ENCODE measurements at regions not wholly inside any gene's neighbourhood (a gene's known extent, or its start where the extent isn't known, plus 50 kb on each side); places are given as distances from the start of the nearest gene placed in this dataset.
A peak's percentile ranks its signal among the peaks of the same experiment; 100 is the strongest.

- H3K27ac Mint-ChIP-seq (ENCODE audit: unreplicated experiment) = no peak overlapping the region
- no peaks in the 10 kb centered on the region for H3K36me3 Mint-ChIP-seq (ENCODE audit: unreplicated experiment)
- H3K9me3 Mint-ChIP-seq (ENCODE audit: unreplicated experiment) = peaks cover 7% of the 10 kb centered on the region
- no peaks in the 10 kb centered on the region for H3K27me3 Mint-ChIP-seq (ENCODE audit: unreplicated experiment)
- DNase-seq (ENCODE audit: extremely low spot score, unreplicated experiment) = peak; percentile 83
- H3K4me3 Mint-ChIP-seq (ENCODE audit: unreplicated experiment) = no peak overlapping the region
- TF ChIP-seq CTCF (IDR thresholded peaks at IDR 0.05) = no peak
- H3K4me1 Mint-ChIP-seq (ENCODE audit: unreplicated experiment) = no peaks in the 10 kb centered on the region
These were observed 263.8 kb downstream of the ZBBX start for GRCh38 chr3:167116120-167116922.

- Mint-ChIP-seq H3K36me3 (ENCODE audit: unreplicated experiment) (no peaks in the 10 kb centered on the region), H3K27me3 (ENCODE audit: unreplicated experiment) (no peaks in the 10 kb centered on the region), H3K27ac (ENCODE audit: unreplicated experiment) (no peak overlapping the region), H3K9me3 (ENCODE audit: unreplicated experiment) (peaks cover 7% of the 10 kb centered on the region), H3K4me1 (ENCODE audit: unreplicated experiment) (no peaks in the 10 kb centered on the region), H3K4me3 (ENCODE audit: unreplicated experiment) (no peak overlapping the region)
- peak; percentile 81 for DNase-seq (ENCODE audit: extremely low spot score, unreplicated experiment)
- TF ChIP-seq CTCF (IDR thresholded peaks at IDR 0.05) = no peak
These were observed 264.7 kb downstream of the ZBBX start for GRCh38 chr3:167115331-167115934.

GRCh38 chr3:167114619-167115018, 265.5 kb downstream of the ZBBX start:
- peaks cover 7% of the 10 kb centered on the region for H3K9me3 Mint-ChIP-seq (ENCODE audit: unreplicated experiment)
- no peak overlapping the region for H3K27ac Mint-ChIP-seq (ENCODE audit: unreplicated experiment)
- no peak overlapping the region for H3K4me3 Mint-ChIP-seq (ENCODE audit: unreplicated experiment)
- peak; percentile 81 for DNase-seq (ENCODE audit: extremely low spot score, unreplicated experiment)
- TF ChIP-seq CTCF (IDR thresholded peaks at IDR 0.05) = no peak
- no peaks in the 10 kb centered on the region for H3K4me1 Mint-ChIP-seq (ENCODE audit: unreplicated experiment)
- no peaks in the 10 kb centered on the region for H3K27me3 Mint-ChIP-seq (ENCODE audit: unreplicated experiment)
- H3K36me3 Mint-ChIP-seq (ENCODE audit: unreplicated experiment) = no peaks in the 10 kb centered on the region

- no peaks in the 10 kb centered on the region for H3K36me3 Mint-ChIP-seq (ENCODE audit: unreplicated experiment)
- no peak overlapping the region for H3K4me3 Mint-ChIP-seq (ENCODE audit: unreplicated experiment)
- no peak for DNase-seq (ENCODE audit: extremely low spot score, unreplicated experiment)
- H3K27ac Mint-ChIP-seq (ENCODE audit: unreplicated experiment) = no peak overlapping the region
- H3K4me1 Mint-ChIP-seq (ENCODE audit: unreplicated experiment) = no peaks in the 10 kb centered on the region
- no peak for TF ChIP-seq CTCF (IDR thresholded peaks at IDR 0.05)
- H3K9me3 Mint-ChIP-seq (ENCODE audit: unreplicated experiment) = peaks cover 7% of the 10 kb centered on the region
- no peaks in the 10 kb centered on the region for H3K27me3 Mint-ChIP-seq (ENCODE audit: unreplicated experiment)
These were observed 266.9 kb downstream of the ZBBX start for GRCh38 chr3:167113035-167113830.

GRCh38 chr3:167110901-167111300, 269.2 kb downstream of the ZBBX start:
- Mint-ChIP-seq H3K9me3 (ENCODE audit: unreplicated experiment) (no peaks in the 10 kb centered on the region), H3K27me3 (ENCODE audit: unreplicated experiment) (peaks cover 2% of the 10 kb centered on the region), H3K27ac (ENCODE audit: unreplicated experiment) (no peak overlapping the region), H3K36me3 (ENCODE audit: unreplicated experiment) (no peaks in the 10 kb centered on the region), H3K4me3 (ENCODE audit: unreplicated experiment) (no peak overlapping the region), H3K4me1 (ENCODE audit: unreplicated experiment) (no peaks in the 10 kb centered on the region)
- no peak for DNase-seq (ENCODE audit: extremely low spot score, unreplicated experiment)
- no peak for TF ChIP-seq CTCF (IDR thresholded peaks at IDR 0.05)

All from osteocyte (in vitro differentiated cells).